ENCODE measurements at regions not wholly inside any gene's neighbourhood (a gene's known extent, or its start where the extent isn't known, plus 50 kb on each side); places are given as distances from the start of the nearest gene placed in this dataset.

- CTCF ChIA-PET = no interaction called here
- POLR2A ChIA-PET = no interaction called here
- DNase-seq (ENCODE audit: extremely low spot score) = no peak
- no peak for TF ChIP-seq CTCF (IDR thresholded peaks at IDR 0.05; ENCODE audit: control extremely low read depth, extremely low read depth, low read depth, missing control alignments)
Measured at GRCh38 chrX:146127617-146128016, 310.0 kb downstream of the SLITRK2 start.

- CTCF ChIA-PET = no interaction called here
- DNase-seq (ENCODE audit: extremely low spot score) = no peak
- POLR2A ChIA-PET = no interaction called here
- TF ChIP-seq CTCF (IDR thresholded peaks at IDR 0.05; ENCODE audit: control extremely low read depth, extremely low read depth, low read depth, missing control alignments) = no peak
Measured at GRCh38 chrX:146141221-146141620, 323.6 kb downstream of the SLITRK2 start.

GRCh38 chrX:146144039-146144438, 326.4 kb downstream of the SLITRK2 start:
- DNase-seq (ENCODE audit: extremely low spot score) = no peak
- TF ChIP-seq CTCF (IDR thresholded peaks at IDR 0.05; ENCODE audit: control extremely low read depth, extremely low read depth, low read depth, missing control alignments) = no peak
- CTCF ChIA-PET = no interaction called here
- POLR2A ChIA-PET = no interaction called here

GRCh38 chrX:146154191-146154590, 336.6 kb downstream of the SLITRK2 start:
- TF ChIP-seq CTCF (IDR thresholded peaks at IDR 0.05; ENCODE audit: control extremely low read depth, extremely low read depth, low read depth, missing control alignments) = no peak
- POLR2A ChIA-PET = no interaction called here
- CTCF ChIA-PET = no interaction called here
- no peak for DNase-seq (ENCODE audit: extremely low spot score)

GRCh38 chrX:146160443-146161203, 343.0 kb downstream of the SLITRK2 start:
- no peak for TF ChIP-seq CTCF (IDR thresholded peaks at IDR 0.05; ENCODE audit: control extremely low read depth, extremely low read depth, low read depth, missing control alignments)
- no peak for DNase-seq (ENCODE audit: extremely low spot score)
- ChIA-PET CTCF (no interaction called here), POLR2A (no interaction called here)

GRCh38 chrX:146173742-146174141, 356.1 kb downstream of the SLITRK2 start:
- no peak for TF ChIP-seq CTCF (IDR thresholded peaks at IDR 0.05; ENCODE audit: control extremely low read depth, extremely low read depth, low read depth, missing control alignments)
- ChIA-PET CTCF (no interaction called here), POLR2A (no interaction called here)
- DNase-seq (ENCODE audit: extremely low spot score) = no peak
